ENCODE measurements at regions not wholly inside any gene's neighbourhood (a gene's known extent, or its start where the extent isn't known, plus 50 kb on each side); places are given as distances from the start of the nearest gene placed in this dataset.

- Histone ChIP-seq H3K79me2 (ENCODE audit: control insufficient read depth, insufficient read depth, low read length) (no peaks in the 10 kb centered on the region), H3K4me2 (ENCODE audit: insufficient read depth, low read length) (no peak overlapping the region), H4K20me1 (replicated peaks; ENCODE audit: control insufficient read depth, extremely low read depth, insufficient read depth, low read length) (no peaks in the 10 kb centered on the region), H3K9me3 (replicated peaks; ENCODE audit: control insufficient read depth, insufficient read depth, low read length) (no peaks in the 10 kb centered on the region), H2AFZ (ENCODE audit: low read depth, low read length) (no peak overlapping the region), H3K4me3 (replicated peaks in 1 of 3; ENCODE audit: insufficient read depth in 1 of 3, low read depth in 1 of 3, low read length in 3 of 3) (no peak overlapping the region), H3K9me1 (replicated peaks; ENCODE audit: control insufficient read depth, extremely low read depth, insufficient read depth, low read length) (no peaks in the 10 kb centered on the region), H3K9ac (replicated peaks; ENCODE audit: extremely low read depth, insufficient read depth, low read length) (no peak overlapping the region), H3K4me1 (ENCODE audit: control insufficient read depth, extremely low read depth, insufficient read depth, low read length) (no peaks in the 10 kb centered on the region), H3K27me3 (ENCODE audit: control insufficient read depth in 2 of 2, insufficient read depth in 2 of 2, low read length in 2 of 2) (no peaks in the 10 kb centered on the region), H3K27ac (ENCODE audit: insufficient read depth, low read depth, low read length) (no peak overlapping the region), H3K36me3 (ENCODE audit: control insufficient read depth in 2 of 2, extremely low read depth in 1 of 2, insufficient read depth in 2 of 2, low read length in 2 of 2) (no peaks in the 10 kb centered on the region)
- intact Hi-C loops (cut with micrococcal nuclease) = no loop called here
- CTCF ChIA-PET = no interaction called here
- DNase-seq (ENCODE audit: low read depth, low spot score) (no peak), FAIRE-seq (no peak)
- POLR2A ChIA-PET = no interaction called here
- dilution Hi-C loops (cut with MboI; ENCODE audit: extremely low pct_ligation_motif_present, low sequenced_read_pairs) = no loop called here
- TF ChIP-seq CTCF (IDR thresholded peaks at IDR 0.05; ENCODE audit: extremely low read depth in 1 of 2, insufficient read depth in 1 of 2, low read depth in 1 of 2, low read length in 2 of 2) (no peak), MAX (IDR thresholded peaks at IDR 0.05; ENCODE audit: insufficient read depth, insufficient read length) (no peak)
- no TSS peak for BruUV-seq (replicated peaks)
Measured at GRCh38 chr5:91591076-91591475, 208.0 kb upstream of the ARRDC3 start.

- Histone ChIP-seq H3K4me3 (replicated peaks in 1 of 3; ENCODE audit: insufficient read depth in 1 of 3, low read depth in 1 of 3, low read length in 3 of 3) (no peak overlapping the region), H4K20me1 (replicated peaks; ENCODE audit: control insufficient read depth, extremely low read depth, insufficient read depth, low read length) (no peaks in the 10 kb centered on the region), H3K27ac (ENCODE audit: insufficient read depth, low read depth, low read length) (no peak overlapping the region), H3K9me3 (replicated peaks; ENCODE audit: control insufficient read depth, insufficient read depth, low read length) (no peaks in the 10 kb centered on the region), H3K36me3 (ENCODE audit: control insufficient read depth in 2 of 2, extremely low read depth in 1 of 2, insufficient read depth in 2 of 2, low read length in 2 of 2) (no peaks in the 10 kb centered on the region), H3K4me2 (ENCODE audit: insufficient read depth, low read length) (no peak overlapping the region), H3K9ac (replicated peaks; ENCODE audit: extremely low read depth, insufficient read depth, low read length) (no peak overlapping the region), H2AFZ (ENCODE audit: low read depth, low read length) (no peak overlapping the region), H3K27me3 (ENCODE audit: control insufficient read depth in 2 of 2, insufficient read depth in 2 of 2, low read length in 2 of 2) (no peaks in the 10 kb centered on the region), H3K9me1 (replicated peaks; ENCODE audit: control insufficient read depth, extremely low read depth, insufficient read depth, low read length) (no peaks in the 10 kb centered on the region), H3K4me1 (ENCODE audit: control insufficient read depth, extremely low read depth, insufficient read depth, low read length) (no peaks in the 10 kb centered on the region), H3K79me2 (ENCODE audit: control insufficient read depth, insufficient read depth, low read length) (no peaks in the 10 kb centered on the region)
- ChIA-PET CTCF (no interaction called here), POLR2A (no interaction called here)
- dilution Hi-C loops (cut with MboI; ENCODE audit: extremely low pct_ligation_motif_present, low sequenced_read_pairs) (no loop called here), intact Hi-C loops (cut with micrococcal nuclease) (no loop called here)
- BruUV-seq (replicated peaks) = no TSS peak
- TF ChIP-seq EZH2 (IDR thresholded peaks at IDR 0.05; ENCODE audit: borderline replicate concordance, low read depth, low read length, severe bottlenecking) = no peak
- TF ChIP-seq GATA2 (IDR thresholded peaks at IDR 0.05; ENCODE audit: insufficient read depth, insufficient read length, low read depth, low read length) = no peak
- TF ChIP-seq POLR2A (IDR thresholded peaks at IDR 0.05; ENCODE audit: low read depth, low read length) = no peak
- TF ChIP-seq MAX (IDR thresholded peaks at IDR 0.05; ENCODE audit: insufficient read depth, insufficient read length) = no peak
- TF ChIP-seq POLR2AphosphoS5 (IDR thresholded peaks at IDR 0.05; ENCODE audit: insufficient read depth, low read depth, low read length) = no peak
- no peak for TF ChIP-seq CTCF (IDR thresholded peaks at IDR 0.05; ENCODE audit: extremely low read depth in 1 of 2, insufficient read depth in 1 of 2, low read depth in 1 of 2, low read length in 2 of 2)
- no peak for TF ChIP-seq MYC (IDR thresholded peaks at IDR 0.05; ENCODE audit: low read depth, low read length)
- TF ChIP-seq JUN (IDR thresholded peaks at IDR 0.05; ENCODE audit: borderline replicate concordance, insufficient read depth, insufficient read length, low read depth) = no peak
- no peak for TF ChIP-seq FOS (IDR thresholded peaks at IDR 0.05; ENCODE audit: borderline replicate concordance, insufficient read depth, low read length)
- DNase-seq (ENCODE audit: low read depth, low spot score) = no peak
- no peak for FAIRE-seq
Measured at GRCh38 chr5:91586232-91586631, 203.1 kb upstream of the ARRDC3 start.

All from endothelial cell of umbilical vein (primary cell).